GM21786 (cell line): ENCODE measurements at regions not wholly inside any gene's neighbourhood (a gene's known extent, or its start where the extent isn't known, plus 50 kb on each side); places are given as distances from the start of the nearest gene placed in this dataset.

Experiments used
- ATAC-seq: cut with Tn5 transposase; IDR thresholded peaks from one replicate; pipeline ENCODE4 v1.9.1; 2021; ENCODE audit not compliant: unreplicated experiment

DNA sequence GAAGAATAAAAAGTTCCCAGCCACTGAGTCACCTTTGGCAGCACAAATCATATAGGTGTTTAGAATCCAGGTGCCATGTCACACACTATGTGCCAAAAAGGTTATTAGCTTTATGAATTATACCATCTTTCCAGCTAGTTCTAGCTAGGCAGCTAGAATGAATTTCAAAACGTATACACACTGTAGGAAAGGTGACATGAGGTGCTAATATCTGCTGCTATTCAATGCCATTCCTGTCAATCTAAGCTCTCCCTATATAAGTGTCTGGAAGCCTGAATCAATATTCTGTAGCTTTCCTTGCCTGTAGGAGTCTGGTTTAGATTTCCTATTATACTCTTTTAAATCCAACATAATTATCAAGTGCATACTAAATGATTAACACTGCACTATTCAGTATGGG, 868.6 kb downstream of the GATA3 start:
- ATAC-seq, result no peak

DNA sequence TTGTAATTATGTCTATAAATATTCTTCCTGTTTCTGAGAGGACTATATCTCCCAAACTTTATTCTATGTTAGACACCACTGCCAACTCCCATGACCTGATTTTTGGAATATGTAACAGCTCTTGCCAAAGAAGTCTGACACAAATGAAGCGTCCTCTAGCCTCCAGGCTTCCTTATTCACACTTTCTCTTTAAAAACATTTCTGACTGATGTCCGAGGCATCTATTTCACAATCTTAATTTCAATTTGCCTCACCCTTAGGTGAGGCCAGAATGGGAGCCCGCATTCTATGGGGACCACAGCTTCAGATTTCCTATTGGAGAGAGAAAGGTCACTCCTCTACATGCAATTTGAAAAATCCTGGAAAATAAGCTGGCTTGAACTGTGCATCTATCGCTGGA, 873.2 kb downstream of the GATA3 start:
- no peak for ATAC-seq

DNA sequence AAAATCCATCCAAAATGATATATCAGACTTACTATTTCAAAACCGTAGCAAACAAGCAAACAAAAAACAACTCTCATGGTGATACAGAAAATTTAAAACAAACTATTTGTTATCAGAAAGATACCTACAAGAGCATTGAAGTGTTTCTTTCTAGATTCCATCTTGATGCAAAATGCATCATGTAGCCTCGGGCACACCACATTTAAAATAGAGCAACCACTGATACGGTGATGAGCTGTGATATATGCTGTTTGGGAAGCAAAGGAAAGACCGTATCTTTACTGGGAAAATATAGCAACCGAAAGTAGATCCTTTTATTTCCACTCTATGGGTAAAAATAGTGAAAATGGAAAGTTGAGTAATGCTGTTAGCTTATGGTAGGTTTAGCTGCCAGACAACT, 892.0 kb downstream of the GATA3 start:
- ATAC-seq, result no peak

DNA sequence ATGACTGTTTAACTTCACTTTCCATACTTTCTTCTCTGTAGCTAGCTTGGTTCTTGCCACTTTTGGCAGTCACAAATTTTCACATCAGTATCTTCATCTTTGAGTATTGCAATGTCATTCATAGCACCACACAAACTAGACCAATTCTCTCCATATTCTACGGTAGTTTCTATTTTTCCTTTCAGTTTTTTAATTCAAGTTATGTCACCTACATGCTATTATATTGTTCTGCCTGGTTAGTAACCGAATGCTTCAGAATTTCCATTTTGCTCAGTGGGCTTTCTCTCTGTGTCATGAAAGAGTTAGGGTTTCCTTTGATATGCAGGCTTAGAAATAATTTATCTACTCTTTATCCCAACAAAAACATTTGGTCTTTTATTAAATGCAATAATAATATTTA, 896.5 kb downstream of the GATA3 start:
- no peak for ATAC-seq

DNA sequence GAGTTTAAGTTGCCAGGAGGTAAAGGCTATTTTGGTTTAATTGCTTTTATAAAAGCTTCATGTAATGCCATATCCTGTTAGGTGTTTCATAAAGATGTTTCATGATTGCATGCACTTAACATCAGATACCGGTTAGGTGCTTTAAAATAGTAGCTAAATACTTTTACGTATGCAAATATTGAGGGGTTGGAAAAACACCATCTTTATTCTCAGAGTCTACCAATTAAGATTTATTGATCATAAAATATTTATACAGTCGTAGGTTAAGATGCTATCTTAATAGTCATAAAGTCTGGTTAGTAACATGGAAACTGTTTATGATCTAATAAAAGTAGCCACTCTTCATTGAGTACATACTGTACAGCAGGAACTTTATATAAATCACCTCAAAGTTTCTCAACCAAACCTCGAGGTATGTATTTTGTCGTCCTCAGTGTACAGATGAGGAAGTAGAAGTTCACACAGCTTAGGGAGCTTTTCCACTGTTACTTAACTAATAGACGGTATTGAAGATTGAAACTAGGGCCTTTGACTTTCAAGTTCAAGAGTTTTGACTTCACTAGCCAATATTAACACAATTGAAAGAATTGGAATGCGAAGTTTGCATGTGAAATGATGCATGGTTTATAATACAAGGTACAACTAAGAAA, 897.1 kb downstream of the GATA3 start:
- no peak for ATAC-seq

DNA sequence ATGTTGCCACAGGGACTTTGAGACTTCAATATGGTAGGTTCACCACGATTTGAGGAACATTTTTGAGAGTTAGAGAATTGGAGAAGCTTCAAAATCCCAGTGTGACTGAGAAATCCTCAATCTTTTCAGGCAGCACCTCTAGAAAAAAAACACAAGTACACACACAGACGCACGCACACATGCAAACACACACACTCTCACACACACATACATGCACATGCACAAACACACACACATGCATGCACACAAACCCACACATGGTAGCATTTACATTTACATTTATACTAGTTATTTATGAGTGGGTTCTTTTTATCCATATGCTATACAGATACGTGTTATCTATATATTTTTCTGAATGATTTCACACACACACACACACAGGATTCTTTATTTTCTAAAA, 901.9 kb downstream of the GATA3 start:
- no peak for ATAC-seq

DNA sequence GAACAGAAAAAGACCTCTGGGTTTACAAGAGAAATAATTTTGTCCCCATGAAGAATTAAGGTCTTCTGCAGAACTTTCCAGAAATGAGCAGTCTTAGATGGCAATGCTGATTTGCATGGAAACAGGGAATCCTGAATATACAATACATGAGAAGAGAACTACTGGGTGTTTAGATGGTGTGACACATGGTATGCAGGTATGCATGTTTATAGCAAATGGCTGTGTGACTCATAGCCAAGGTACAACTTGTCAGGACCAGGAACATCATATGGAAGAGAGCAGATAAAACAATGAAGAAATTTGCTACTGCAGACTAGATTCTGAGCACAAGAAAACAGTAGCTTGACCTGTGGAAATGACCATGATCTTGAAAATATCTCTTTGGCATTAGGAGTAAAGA, 907.8 kb downstream of the GATA3 start:
- no peak for ATAC-seq

DNA sequence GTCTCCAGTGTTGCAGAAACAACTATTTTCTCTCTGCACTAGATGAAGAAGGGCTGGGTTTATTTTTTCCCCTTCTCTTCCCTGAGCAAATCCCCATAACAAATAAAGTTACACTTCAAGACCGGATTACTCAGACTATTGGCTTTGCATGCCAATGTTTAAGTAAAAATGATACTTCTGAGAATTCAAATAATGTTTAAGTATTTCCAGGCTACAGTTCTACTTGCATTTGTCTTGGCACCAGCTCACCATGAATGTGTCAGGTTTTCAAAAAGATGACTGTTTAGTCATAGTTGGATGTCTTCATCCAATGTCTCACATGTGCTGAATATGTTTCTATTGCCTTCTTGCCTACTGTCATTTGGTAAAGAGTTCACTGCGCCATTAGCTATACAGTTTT, 912.6 kb downstream of the GATA3 start:
- ATAC-seq, result no peak

DNA sequence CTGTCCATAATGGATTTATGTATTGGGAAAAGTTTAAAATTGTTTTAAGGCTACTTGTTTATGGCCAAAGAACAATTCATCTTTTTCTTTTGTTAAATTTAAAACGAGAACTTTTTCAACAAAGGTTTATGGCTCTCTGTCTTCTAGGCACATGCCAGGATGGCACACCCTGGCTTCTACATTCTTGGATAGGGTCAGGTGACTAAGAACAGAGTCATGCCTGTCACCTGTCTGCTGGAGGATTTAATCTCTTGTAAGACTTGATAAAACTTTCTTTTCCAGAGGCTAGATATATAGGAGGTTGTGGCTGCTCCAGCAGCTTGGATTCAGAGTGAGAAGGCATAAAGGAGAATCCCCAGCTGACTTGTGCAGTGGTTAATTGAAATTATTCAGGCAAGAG, 915.4 kb downstream of the GATA3 start:
- ATAC-seq, result no peak

DNA sequence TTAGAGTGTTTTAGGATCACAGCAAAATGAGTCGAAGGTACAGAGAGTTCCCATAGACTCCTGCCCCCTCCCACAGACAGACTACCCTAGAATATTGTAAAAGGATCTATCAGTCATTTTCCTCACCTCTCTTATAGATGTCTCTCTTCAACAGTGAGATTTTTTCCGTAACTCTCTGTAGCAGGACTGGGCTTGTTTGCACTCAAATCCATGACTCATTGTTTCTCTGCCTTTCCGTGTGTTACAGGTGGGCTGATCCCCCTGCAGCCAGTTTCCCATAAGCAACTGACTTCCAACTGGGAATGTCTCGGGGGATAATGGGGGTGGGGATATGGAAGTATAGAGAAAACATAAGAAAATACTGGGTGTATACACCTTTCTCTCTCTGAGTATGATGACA, 921.0 kb downstream of the GATA3 start:
- ATAC-seq, result no peak

DNA sequence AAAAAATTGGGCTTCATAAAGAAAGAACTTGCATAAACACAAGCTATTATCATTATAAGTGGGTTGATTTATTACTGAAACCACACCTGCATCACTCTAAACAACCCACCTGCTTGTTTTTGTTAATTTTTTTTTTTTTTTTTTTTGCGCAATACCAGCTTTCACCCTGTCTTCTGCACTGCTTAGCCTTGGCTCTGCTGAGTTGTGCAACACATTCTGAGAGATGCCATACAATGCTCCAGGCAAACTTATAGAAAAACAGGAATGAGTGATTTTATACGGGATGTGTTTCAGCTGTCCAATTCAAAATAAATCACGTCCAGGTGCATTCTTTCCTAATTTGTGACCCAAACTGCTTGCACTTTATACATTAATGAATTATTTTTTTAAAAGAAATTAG, 923.6 kb downstream of the GATA3 start:
- ATAC-seq, result no peak

DNA sequence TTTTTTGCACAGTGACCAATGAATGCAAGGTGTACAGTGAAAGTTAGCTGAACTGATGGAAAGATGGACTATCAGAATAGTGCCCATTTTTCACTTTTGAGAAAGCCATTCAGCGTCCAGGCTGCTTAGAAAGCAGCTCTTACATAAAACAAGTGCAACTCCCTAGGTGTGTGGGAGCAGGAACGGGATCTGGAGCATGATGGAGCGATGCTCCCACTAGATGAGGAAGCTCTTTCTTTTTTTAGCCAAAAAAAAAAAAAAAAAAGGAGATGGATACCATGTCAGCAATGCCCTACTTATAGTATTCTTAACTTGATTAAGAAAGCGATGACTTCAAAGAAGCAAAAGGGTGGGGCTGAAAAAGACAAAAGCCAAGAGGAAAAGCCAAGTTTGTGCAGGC, 925.5 kb downstream of the GATA3 start:
- no peak for ATAC-seq

DNA sequence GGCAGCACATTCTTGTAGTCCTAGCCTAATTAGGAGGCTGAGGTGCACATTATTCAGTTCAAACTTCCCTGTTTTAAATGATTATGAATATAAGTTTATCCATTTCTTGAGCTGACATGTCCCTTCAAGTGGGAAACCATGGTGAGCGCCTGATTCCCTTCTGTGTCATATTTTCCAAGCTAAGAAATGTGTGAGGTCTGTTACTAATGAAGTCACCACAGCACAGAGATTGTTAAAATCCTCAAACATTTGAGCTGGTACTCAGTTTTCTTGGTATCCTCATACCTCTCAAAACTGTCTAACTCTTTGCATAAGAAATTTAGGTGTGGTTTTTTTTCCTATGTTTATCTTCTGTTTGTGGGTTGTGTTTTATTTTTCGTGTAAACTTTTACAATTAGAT, 926.8 kb downstream of the GATA3 start:
- ATAC-seq, result no peak

DNA sequence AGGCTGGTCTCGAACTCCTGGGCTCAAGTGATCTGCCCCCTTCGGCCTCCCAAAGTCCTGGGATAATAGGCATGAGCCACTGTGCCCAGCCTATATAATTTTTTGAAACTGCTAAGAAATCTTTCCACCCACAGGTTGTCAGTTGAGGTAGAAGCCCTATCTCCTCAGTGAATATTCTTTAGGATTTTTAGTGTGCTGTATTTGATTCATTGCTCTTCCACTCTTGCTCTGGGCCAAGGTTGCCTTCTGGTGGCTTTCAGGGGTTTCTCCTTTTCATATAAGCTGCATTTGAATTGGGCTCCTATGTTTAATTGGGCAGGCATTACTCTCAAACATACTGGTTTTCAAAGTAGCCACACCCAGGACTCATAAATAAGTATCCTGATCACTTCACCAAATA, 931.2 kb downstream of the GATA3 start:
- ATAC-seq, result no peak

DNA sequence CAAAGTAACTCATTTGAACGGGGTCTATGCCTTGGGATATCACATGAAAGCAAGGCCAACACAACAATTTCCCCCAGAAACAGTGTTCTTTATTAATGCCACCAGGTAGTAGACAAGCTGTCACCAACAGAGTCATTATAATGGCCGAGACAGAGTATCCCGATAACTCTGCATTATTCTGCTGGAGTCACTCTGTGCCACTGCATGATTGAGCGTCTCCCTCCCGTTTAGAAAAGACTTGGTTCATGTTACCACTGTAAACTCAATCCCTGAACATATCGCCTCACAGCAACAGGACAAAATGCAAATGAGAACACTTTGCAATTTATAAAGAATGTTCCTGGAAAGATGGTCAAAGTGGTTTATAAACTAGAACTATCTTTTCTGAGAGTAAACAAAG, 932.5 kb downstream of the GATA3 start:
- ATAC-seq, result no peak

DNA sequence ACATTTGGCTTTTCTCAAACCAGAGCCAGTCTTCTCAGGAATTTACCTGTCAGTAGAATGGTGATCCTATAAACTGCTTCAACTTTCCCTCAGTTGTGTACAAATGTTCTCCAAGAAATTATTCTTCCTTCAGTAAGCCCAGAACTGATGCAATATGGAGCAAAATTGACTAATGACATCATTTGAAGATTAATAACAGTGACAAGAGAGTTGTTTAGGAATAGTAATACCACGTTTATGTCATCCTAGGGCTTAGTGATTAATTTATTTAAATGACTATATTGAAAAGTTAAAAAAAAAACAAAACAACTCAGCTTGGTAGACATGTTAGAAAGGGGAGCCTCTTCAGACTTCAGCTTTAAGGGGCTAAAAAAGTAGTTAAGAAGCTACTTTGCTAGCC, 933.2 kb downstream of the GATA3 start:
- no peak for ATAC-seq

DNA sequence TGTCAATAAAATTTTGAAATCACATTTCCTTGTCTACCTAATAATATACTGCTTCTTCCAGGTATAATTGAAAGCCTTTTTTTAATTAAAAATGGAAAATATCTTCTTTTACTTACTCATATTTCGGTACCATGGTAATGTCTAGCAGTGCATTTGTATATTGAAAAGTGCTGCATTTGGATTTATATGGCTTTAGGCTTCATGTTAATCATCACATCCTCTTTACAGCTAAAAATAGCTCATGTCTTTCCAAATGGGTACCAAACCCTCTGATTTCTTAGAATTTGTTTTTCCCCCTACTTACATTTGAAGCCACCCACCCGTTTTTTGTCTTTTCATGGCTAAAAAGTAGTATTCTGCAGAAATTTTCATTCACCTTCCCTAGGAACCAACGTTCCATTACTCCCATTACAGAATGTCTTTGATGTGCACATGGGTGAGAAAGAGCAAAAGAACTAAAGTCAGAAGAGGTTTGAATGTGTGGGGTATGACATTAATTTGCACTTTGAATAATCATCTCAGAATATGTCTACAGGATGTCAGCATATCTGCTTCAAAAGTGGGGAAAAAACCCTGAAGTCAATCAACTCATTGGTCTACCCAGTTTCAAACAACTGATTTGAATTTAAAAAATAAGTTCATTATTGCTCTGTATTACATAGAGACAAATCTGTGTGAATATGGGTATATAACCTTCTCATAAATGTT, 935.9 kb downstream of the GATA3 start:
- no peak for ATAC-seq

DNA sequence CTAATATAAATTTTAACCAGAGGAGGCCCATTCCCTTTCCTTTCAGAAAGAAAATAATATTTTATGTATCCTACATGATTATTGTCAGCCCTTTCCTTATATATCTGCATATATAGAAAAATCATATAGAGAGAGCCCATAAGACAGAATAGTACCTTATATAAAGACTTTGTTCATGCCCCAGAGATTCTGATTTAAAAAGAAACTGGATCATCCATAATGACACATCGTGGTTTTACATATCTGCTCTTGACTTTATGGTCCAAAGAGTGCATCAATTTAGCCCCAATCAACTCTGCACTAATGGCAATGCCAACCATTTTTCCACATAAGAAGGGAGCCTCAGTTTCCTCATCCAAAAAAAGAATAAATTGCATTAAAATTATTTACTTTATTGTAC, 937.5 kb downstream of the GATA3 start:
- ATAC-seq, result no peak

DNA sequence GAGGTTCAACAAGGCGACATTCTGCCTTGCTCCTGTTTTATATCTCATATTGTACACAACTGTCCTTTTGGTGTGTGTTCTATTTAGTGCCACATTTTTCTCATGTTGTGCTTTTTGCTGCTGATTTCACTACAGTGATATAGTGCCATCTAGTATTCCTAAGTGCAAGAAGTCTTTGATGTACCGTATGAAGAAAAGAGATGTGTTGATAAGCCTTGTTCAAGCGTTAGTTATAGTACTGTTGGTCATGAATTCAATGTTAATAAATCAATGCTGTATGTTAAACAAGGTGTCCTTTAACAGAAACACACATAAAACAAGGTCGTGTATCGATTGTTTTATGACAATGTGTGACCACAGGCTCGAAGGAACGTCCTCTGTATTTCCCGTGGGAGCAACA, 939.4 kb downstream of the GATA3 start:
- ATAC-seq, result no peak

DNA sequence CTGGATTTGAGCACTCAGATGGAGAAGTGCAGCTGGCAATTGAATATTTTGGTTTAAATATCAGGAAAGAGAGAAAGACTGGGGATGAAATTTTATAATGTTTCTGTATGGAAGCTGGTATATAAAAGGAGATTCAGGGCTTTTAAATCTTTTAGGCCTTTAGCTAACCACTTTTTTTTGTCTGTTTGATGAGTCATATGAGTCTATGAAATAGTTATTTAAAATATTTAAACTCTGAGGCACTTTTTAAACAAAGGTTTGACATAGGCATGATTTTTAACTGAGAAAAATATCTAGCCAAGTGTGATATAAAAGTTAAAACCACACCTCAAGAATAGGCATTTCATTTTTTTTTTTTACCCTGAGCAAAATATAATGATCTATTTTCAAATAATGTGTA, 944.3 kb downstream of the GATA3 start:
- ATAC-seq, result no peak

DNA sequence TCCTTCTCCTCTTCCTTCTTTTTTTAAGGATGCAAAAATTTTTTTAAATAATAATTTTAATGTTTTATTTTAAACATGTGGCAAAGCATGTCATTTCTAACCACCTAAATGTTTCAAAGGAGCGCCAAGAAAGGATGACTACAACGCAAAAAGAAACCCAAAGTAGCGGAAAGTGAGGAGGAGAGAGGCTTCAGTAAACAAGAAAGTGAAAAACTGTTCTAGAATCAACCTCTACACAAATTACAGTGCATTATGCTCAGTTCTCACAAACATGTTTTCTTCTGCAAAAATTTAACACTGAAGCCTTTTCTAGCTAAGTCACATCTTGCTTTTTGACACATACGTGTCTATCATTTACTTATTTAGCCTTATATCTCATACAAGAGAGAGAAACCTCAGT, 948.6 kb downstream of the GATA3 start:
- ATAC-seq, result no peak

DNA sequence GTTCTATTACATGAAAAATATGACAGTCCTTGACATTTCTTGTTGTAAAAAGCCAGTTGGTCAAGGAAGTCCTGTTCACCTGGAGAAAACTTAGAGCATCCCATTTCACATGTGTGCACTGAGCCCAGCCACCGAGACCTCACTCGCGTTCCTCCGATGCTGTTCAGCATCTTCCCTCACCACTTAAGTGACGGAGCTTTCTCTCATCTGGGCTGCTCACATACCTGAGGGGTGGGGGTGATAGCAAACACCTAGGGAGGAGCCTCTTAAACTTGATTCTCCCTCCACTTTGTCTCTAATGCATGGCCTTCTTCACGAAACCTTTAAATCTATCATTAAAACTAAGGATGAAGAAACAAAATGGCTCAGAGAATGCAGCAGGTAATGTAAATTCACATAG, 950.2 kb downstream of the GATA3 start:
- no peak for ATAC-seq

DNA sequence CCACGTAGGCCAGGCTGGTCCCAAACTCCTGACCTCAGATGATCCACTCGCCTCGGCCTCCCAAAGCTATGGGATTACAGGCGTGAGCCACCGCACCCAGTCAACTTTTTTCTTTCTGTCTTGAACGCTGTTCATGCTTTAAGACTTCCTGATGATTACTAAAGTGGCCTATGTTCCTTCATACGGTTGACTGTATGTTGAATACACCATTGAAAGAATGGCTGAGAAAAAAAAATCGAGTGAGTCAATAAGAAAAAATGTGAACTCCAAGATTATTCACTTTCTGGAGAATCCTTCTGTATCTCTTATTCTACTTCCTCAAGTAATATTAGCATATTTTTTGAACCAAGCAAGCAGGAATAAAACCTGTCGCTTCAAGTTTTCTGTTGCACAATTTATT, 955.0 kb downstream of the GATA3 start:
- no peak for ATAC-seq
